Frontal cortex (tissue), 3 donors: ENCODE measurements at regions not wholly inside any gene's neighbourhood (a gene's known extent, or its start where the extent isn't known, plus 50 kb on each side); places are given as distances from the start of the nearest gene placed in this dataset.
A peak's percentile ranks its signal among the peaks of the same experiment; 100 is the strongest.
"Not testable (repeated sequence)": the region's sequence is repeated elsewhere in the genome, so short reads cannot be mapped to it uniquely, and the experiment has no call there.

Experiments
- DNase-seq, 2 donors: peaks; one replicate each; pipeline ENCODE4 v3.0.0; 2012; ENCODE audit warnings: low spot score in 2 of 2
- FAIRE-seq: peaks from 2 replicates; lab custom pipeline; 2012; peaks lifted over from hg19 to GRCh38; lab: Jason Lieb, UNC
- donor health status: control.
- donor health status: control.
- donor health status: control.

DNA sequence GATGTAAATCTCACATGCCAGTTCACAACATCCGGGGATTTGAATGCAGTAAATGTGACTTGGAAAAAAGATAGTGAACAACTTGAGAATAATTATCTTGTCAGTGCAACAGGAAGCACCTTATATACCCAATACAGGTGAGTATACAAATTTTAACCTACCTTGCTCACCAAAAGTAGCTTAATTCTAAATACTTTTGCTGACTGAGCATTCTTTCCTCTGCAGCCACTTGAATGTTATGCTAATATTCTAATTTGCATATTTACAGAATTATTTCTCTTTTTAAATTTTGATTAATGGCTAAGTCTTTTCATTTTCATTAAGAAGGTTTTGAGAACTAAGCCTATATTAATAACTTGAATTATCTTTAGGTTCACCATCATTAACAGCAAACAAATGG, 371.8 kb downstream of the SRGAP2C start:
- peak; percentile 70 for FAIRE-seq
- DNase-seq: not testable (repeated sequence)

DNA sequence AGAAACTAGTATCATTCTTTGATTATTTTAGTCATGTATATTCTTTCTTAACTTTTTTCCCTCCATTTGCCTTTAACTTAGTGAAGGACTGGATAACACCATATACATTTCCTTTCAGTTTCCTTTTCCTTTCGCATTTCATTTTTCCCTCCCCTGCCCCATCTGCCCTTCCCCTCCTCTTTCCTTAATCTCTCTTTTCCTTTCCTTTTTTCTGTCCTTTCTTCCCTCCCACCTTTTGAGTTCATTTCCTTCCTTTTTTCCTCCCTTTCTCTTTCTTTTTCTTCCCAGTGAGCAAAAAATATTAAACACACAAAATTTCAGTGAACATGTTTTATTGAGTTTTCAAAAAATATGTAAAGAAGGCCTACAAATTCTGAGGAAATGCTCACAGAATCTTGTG, 373.3 kb downstream of the SRGAP2C start:
- not testable (repeated sequence) for FAIRE-seq, DNase-seq

DNA sequence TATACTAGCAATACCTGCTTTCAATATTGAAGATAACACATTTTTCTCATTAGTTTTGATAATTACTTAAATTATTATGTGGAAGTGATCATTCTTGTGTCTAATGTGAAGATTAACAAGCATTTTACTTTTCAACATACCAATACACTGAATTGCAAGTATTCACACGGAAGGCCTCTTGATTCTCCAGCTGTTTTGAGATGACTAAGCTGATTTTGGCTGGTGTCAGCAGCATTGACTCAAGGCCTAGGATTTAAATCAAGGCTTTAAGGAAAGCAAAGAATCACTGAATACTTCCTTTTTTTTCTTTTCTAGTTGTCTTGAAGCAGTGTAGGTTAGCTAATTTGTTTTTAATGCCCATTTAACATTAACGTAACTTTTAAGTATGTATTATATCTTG, 373.7 kb downstream of the SRGAP2C start:
- FAIRE-seq: peak; percentile 45

DNA sequence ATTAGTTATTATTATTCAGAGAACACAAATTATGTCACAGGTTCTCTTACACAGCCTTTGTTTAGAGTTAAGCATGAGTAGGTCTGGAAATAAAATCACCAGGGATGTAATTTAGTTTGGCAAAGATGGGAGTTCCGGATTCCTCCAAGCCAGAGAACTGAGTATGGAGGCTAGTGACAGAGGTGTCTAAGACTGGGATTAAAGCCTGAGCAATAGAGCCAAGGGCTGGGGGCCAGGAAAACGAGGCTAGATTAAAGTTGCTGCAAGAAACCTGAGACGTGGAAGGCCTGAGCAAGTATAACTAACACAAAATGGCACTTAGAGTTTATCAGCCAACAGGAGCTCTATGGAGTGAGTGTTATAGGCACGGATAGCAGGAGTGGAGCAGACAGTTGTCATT, 381.6 kb downstream of the SRGAP2C start:
- no peak for FAIRE-seq
- no peak for DNase-seq

More for the DNA sequence above, 373.7 kb downstream of the SRGAP2C start:
- no peak for DNase-seq

DNA sequence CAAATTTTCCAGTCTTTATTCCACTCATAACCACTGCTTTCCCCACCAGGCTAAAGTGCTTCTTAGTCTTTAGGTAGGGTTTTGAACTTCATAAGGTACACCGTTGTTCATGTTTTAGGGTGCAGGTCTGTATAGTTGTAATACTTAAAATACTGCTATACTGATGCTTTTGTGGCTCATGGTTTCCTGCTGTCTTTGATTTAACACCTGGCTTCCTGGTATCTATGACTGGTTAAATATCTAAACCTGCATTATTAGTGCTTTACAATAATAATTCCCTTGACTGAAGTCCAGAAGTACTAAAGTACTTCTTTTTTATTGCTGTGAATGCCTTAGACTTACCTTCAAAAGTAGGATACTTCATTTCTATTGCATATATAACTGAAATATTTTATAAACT, 384.7 kb downstream of the SRGAP2C start:
- DNase-seq (no peak), FAIRE-seq (no peak)

DNA sequence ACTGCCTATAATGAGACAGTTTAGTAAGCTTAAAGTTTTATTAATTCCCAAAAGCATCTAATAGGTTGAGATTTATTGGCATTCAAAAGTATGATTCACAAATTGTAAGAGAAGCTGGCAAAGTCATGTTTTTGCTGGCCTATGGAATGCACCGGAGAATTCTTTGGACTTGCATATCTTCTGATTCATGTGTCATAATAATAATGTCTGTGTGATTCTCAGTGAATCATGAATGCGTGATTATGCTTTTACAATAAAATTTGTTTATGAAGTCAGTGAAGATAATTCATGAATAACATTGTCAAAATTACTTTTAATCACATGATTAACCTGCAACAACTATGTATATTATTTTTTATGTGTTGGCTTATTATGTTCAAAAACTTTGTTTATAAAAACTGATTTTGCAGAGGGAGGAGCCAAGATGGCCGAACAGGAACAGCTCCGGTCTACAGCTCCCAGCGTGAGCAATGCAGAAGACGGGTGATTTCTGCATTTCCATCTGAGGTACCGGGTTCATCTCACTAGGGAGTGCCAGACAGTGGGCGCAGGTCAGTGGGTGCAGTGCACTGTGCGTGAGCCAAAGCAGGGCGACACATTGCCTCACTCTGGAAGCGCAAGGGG, 389.2 kb downstream of the SRGAP2C start:
- not testable (repeated sequence) for DNase-seq, FAIRE-seq

DNA sequence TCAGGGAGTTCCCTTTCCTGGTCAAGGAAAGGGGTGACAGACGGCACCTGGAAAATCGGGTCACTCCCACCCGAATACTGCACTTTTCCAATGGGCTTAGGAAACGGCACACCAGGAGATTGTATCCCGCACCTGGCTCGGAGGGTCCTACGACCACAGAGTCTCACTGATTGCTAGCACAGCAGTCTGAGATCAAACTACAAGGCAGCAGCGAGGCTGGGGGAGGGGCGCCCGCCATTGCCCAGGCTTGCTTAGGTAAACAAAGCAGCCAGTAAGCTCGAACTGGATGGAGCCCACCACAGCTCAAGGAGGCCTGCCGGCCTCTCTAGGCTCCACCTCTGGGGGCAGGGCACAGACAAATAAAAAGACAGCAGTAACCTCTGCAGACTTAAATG, 389.7 kb downstream of the SRGAP2C start:
- FAIRE-seq, DNase-seq: not testable (repeated sequence)

DNA sequence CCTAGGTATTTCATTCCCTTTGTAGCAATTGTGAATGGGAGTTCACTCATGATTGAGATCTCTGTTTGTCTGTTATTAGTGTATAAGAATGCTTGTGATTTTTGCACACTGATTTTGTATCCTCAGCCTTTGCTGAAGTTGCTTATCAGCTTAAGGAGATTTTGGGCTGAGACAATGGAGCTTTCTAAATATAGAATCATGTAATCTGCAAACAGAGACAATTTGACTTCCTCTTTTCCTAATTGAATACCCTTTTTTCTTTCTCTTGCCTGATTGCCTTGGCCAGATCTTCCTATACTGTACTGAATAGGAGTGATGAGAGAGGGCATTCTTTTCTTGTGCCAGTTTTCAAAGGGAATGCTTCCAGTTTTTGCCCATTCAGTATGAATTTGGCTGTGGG, 398.1 kb downstream of the SRGAP2C start:
- FAIRE-seq, DNase-seq: not testable (repeated sequence)

DNA sequence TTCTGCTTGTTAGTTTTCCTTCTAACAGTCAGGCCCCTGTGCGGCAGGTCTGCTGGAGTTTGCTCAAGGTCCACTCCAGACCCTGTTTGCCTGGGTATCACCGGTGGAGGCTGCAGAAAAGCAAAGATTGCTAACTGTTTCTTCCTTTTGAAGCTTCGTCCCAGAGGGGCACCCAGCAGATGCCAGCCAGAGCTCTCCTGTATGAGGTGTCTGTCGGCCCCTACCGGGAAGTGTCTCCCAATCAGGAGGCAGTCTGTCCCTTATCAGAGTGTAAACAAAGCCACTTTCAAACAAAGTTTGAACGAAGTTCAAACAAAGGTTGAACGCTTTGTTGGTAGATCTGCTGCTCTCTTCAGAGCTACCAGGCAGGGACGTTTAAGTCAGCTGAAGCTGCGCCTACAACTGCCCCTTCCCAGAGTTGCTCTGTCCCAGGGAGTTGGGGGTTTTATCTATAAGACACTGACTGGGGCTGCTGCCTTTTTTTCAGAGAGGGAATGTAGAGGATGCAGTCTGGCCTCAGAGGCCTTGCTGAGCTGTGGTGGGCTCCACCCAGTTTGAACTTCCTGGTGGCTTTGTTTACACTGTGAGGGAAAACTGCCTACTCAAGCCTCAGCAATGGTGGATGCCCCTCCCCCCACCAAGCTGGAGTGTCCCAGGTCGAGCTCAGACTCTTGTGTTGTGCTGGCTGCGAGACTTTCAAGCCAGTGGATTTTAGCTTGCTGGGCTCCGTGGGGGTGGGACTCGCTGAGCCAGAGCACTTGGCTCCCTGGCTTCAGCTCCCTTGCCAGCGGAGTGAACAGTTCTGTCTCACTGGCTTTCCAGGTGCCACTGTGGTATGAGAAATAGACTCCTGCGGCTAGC, 401.8 kb downstream of the SRGAP2C start:
- DNase-seq: no peak
- no peak for FAIRE-seq

DNA sequence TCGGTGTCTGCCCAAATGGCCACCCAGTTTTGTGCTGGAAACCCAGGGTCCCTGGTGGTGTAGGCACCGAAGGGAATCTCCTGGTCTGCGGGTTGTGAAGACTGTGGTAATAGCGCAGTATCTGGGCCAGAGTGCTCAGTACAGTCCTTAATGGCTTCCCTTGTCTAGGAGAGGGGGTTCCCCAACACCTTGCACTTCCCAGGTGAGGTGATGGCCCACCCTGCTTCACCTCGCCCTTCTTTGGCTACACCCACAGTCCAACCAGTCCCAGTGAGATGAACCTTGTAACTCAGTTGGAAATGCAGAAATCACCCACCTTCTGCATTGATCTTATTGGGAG, 402.4 kb downstream of the SRGAP2C start:
- FAIRE-seq: no peak

DNA sequence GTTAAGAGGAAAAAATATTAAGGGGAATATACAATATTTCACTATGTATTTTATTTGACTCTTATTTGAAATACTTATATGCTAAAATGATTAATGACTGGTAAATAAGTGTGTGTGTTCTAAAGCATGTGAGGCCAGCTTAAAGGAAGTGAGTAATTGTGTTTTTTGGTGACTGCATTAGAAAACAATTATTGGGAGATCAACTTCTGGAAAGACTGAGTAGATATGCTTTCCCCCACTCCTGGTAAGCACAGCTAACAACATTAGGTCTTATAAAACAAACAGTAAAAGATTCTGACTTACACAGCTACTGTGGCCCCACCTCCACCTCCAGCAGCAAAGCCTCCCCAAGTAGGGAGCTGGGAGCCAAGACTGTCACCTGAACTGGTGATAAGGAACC, 403.0 kb downstream of the SRGAP2C start:
- FAIRE-seq (no peak), DNase-seq (no peak)

More for the DNA sequence above, 402.4 kb downstream of the SRGAP2C start:
- DNase-seq: no peak

DNA sequence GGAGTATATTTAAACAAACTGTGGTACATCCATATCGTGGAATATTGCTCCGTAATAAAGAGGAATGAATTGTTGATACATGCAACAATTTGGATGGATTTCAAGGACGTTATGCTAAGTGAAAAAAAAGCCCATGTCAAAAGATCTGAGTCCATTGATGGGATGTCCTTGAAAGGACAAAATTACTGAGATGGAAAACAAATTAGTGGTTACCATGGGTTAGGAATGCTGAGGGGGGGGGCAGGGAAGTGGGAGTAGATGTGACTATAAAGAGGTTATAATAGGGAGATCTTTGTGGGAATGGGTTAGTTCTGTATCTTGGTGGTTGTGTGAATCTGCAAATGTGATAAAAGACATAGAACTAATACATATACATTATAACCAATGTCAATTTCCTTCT, 409.3 kb downstream of the SRGAP2C start:
- no peak for DNase-seq
- no peak for FAIRE-seq

DNA sequence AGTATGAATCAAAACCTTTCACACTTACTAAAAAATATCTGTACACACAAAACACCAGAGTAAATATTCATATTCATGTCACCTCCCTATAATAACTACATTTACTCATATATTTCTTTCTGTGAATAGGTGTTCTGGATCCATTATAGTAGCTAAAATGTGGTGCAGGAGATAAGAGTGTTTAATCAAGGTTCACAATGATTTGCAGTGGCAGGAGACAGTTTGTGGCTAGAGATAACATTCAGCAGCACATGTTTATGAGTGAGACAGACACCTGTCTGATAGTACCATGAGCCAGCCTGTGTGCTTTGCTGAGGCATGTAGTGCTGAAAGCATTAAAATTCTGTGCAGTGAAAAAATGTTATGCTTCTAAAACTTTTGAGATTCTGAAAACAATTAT, 410.3 kb downstream of the SRGAP2C start:
- FAIRE-seq (no peak), DNase-seq (no peak)

DNA sequence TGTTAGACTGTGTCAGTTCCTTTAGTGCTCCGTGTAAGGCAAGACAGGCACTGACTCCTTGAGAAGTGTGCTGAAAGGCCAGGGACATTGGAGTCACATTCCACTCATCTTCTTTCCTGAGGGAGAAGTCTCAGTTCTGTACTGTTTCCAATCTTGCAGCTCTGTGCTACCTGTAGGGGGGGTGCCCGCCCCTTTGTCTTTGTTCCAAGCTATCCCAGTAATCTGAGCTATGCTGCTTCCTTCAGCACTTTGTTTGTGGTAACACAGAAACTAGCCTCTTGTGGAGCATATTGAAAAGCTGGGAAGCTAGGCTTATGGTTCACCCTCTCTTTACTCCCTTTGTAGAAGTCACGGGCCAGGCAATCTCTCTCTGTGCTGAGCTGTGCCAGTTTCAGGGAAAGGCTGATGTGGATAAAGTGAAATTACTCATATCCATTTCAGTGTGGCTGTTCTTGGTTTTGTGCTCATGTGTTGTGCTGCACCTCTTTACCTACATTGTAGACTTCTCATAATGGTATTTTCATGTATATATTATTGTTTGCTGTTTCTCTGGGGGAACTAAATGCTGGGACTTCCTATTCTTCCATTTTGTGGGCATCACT, 420.2 kb downstream of the SRGAP2C start:
- DNase-seq, FAIRE-seq: not testable (repeated sequence)

DNA sequence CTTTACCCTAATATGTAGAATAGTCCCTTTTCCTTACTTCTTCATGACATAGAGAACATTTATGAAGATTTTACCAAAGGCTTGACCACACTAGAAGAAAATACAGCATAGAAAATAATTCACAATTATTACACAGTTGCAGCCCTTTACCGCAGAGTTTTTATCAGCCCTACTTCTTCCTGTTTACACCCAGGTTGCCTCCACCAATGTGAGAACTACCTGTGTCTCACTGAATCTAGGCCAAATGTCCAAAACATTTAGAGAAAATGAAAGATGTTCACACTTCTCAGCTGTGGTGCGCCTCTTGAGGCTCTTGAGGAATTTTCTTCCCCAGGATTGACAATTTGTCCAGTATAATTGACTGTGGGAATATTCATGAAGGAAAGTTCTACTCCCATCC, 422.7 kb downstream of the SRGAP2C start:
- not testable (repeated sequence) for FAIRE-seq

More for the DNA sequence above, 422.7 kb downstream of the SRGAP2C start:
- not testable (repeated sequence) for DNase-seq
